ENCODE measurements at regions not wholly inside any gene's neighbourhood (a gene's known extent, or its start where the extent isn't known, plus 50 kb on each side); places are given as distances from the start of the nearest gene placed in this dataset.

GRCh38 chr13:73259061-73260017 lies 200.5 kb downstream of the KLF5 start:
- H3K27ac ChIP-seq (ENCODE audit: low read length), result no peak overlapping the region
- intact Hi-C loops (cut with micrococcal nuclease; ENCODE audit: unreplicated experiment), result no loop called here
- TF ChIP-seq REST (IDR thresholded peaks at IDR 0.05; ENCODE audit: insufficient read depth in 1 of 2, low read depth in 2 of 2, low read length in 1 of 2), result no peak
- no peak for TF ChIP-seq SIN3A (IDR thresholded peaks at IDR 0.05; ENCODE audit: borderline replicate concordance, insufficient read depth, low read depth, low read length)
- no peak for TF ChIP-seq TCF7L2 (IDR thresholded peaks at IDR 0.05; ENCODE audit: low read depth, low read length)
- no peak for TF ChIP-seq CTCF (IDR thresholded peaks at IDR 0.05)
- H3K36me3 ChIP-seq (ENCODE audit: control insufficient read depth, insufficient read depth, low read length), result no peaks in the 10 kb centered on the region
- DNase-seq (ENCODE audit: low read depth, low spot score), result no peak
- H3K9me3 ChIP-seq (ENCODE audit: control insufficient read depth, insufficient read depth, low read depth, low read length), result no peaks in the 10 kb centered on the region
- no peaks in the 10 kb centered on the region for H3K4me1 ChIP-seq (ENCODE audit: control insufficient read depth, insufficient read depth, low read length)
- BruUV-seq (replicated peaks), result no TSS peak
- H3K4me3 ChIP-seq (ENCODE audit: low read depth in 2 of 2, low read length in 2 of 2), result no peak overlapping the region
- ChIA-PET POLR2A (no interaction called here), CTCF (no interaction called here)
- ATAC-seq, result no peak
- in situ Hi-C loops (cut with HindIII; ENCODE audit: low pct_unique_long_range_greater_than_20kb, low sequenced_read_pairs), result no loop called here
- H3K27me3 ChIP-seq (ENCODE audit: control insufficient read depth, insufficient read depth, low read length), result no peaks in the 10 kb centered on the region

GRCh38 chr13:73258406-73258805 lies 199.6 kb downstream of the KLF5 start:
- H3K9me3 ChIP-seq (ENCODE audit: control insufficient read depth, insufficient read depth, low read depth, low read length), result no peaks in the 10 kb centered on the region
- ChIA-PET POLR2A (no interaction called here), CTCF (no interaction called here)
- in situ Hi-C loops (cut with HindIII; ENCODE audit: low pct_unique_long_range_greater_than_20kb, low sequenced_read_pairs), result no loop called here
- no peak overlapping the region for H3K27ac ChIP-seq (ENCODE audit: low read length)
- ATAC-seq, result no peak
- BruUV-seq (replicated peaks), result no TSS peak
- intact Hi-C loops (cut with micrococcal nuclease; ENCODE audit: unreplicated experiment), result no loop called here
- TF ChIP-seq TCF7L2 (IDR thresholded peaks at IDR 0.05; ENCODE audit: low read depth, low read length), result no peak
- no peak for TF ChIP-seq POLR2AphosphoS5 (IDR thresholded peaks at IDR 0.05; ENCODE audit: low read depth, low read length)
- TF ChIP-seq SIN3A (IDR thresholded peaks at IDR 0.05; ENCODE audit: borderline replicate concordance, insufficient read depth, low read depth, low read length), result no peak
- no peak for TF ChIP-seq REST (IDR thresholded peaks at IDR 0.05; ENCODE audit: insufficient read depth in 1 of 2, low read depth in 2 of 2, low read length in 1 of 2)
- no peak for TF ChIP-seq CTCF (IDR thresholded peaks at IDR 0.05)
- H3K36me3 ChIP-seq (ENCODE audit: control insufficient read depth, insufficient read depth, low read length), result no peaks in the 10 kb centered on the region
- no peak for DNase-seq (ENCODE audit: low read depth, low spot score)
- H3K4me1 ChIP-seq (ENCODE audit: control insufficient read depth, insufficient read depth, low read length), result no peaks in the 10 kb centered on the region
- H3K27me3 ChIP-seq (ENCODE audit: control insufficient read depth, insufficient read depth, low read length), result no peaks in the 10 kb centered on the region
- H3K4me3 ChIP-seq (ENCODE audit: low read depth in 2 of 2, low read length in 2 of 2), result no peak overlapping the region
